HL-60 (cell line): ENCODE measurements at regions not wholly inside any gene's neighbourhood (a gene's known extent, or its start where the extent isn't known, plus 50 kb on each side); places are given as distances from the start of the nearest gene placed in this dataset.

Source experiments
- DNase-seq, 2 experiments: peaks; one replicate each; pipeline ENCODE4 v3.0.0-alpha.2; 2010 to 2020; ENCODE audit warnings: low read depth in 1 of 2, low spot score in 1 of 2
- H3K27ac ChIP-seq: fragments of 250-450 bp; sonication (Bioruptor Pico); replicated peaks from 2 replicates; pipeline ENCODE4 v1.5.1; 2020; ENCODE audit warnings: mild to moderate bottlenecking, moderate library complexity
- H3K27me3 ChIP-seq: fragments of 250-450 bp; sonication (Bioruptor Pico); 2 replicates; pipeline ENCODE4 v1.5.1; 2021; ENCODE audit warnings: mild to moderate bottlenecking, moderate library complexity; ENCODE audit not compliant: insufficient read depth, poor library complexity, severe bottlenecking
- H3K4me3 ChIP-seq: replicated peaks from 2 replicates; pipeline ENCODE4 v1.5.1; 2011; ENCODE audit warnings: mild to moderate bottlenecking, control low read depth, low read length; ENCODE audit not compliant: insufficient read depth
- GABPA ChIP-seq: IDR thresholded peaks from 2 replicates; pipeline ENCODE4 v1.6.1; 2012; ENCODE audit warnings: low read depth
- POLR2AphosphoS5 ChIP-seq: IDR thresholded peaks from 2 replicates; pipeline ENCODE4 v1.6.1; 2012; ENCODE audit warnings: low read depth
- SPI1 ChIP-seq: IDR thresholded peaks from 2 replicates; pipeline ENCODE4 v1.6.1; 2012; ENCODE audit warnings: low read depth, mild to moderate bottlenecking, borderline replicate concordance
- TF ChIP-seq, protein P1 (sequence below): IDR thresholded peaks from one replicate; pipeline ENCODE4 v1.5.1; 2011; ENCODE audit warnings: low read length, control low read depth, inconsistent platforms; ENCODE audit not compliant: insufficient read depth
- TF ChIP-seq, protein P2 (sequence below): IDR thresholded peaks from 2 replicates; pipeline ENCODE4 v1.6.1; 2012; ENCODE audit warnings: low read depth; ENCODE audit not compliant: insufficient replicate concordance

DNA sequence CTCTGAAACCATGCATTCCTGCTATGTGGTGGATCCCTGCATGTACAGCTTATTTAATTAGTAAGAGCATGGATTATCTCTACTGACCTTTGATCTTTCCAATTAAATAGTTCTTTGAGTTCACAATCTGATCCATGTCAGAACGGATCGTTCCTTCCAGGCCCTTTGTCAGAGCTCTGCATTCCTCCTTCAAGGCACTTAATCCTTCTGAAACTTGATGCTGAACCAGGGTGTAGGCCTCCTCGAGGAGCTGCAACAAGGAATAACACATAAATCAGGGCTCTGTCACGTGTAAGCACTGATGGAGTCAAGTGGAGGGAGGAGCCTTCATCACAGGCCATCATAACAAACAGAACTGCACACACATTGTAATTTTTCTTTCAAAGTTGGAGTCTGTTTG lies 68.4 kb upstream of the EDEM3 start:
- Histone ChIP-seq H3K4me3 (no peak overlapping the region), H3K27ac (no peak overlapping the region), H3K27me3 (no peaks in the 10 kb centered on the region)
- TF ChIP-seq POLR2AphosphoS5 (no peak), SPI1 (no peak), GABPA (no peak)
- TF ChIP-seq, protein P1, sequence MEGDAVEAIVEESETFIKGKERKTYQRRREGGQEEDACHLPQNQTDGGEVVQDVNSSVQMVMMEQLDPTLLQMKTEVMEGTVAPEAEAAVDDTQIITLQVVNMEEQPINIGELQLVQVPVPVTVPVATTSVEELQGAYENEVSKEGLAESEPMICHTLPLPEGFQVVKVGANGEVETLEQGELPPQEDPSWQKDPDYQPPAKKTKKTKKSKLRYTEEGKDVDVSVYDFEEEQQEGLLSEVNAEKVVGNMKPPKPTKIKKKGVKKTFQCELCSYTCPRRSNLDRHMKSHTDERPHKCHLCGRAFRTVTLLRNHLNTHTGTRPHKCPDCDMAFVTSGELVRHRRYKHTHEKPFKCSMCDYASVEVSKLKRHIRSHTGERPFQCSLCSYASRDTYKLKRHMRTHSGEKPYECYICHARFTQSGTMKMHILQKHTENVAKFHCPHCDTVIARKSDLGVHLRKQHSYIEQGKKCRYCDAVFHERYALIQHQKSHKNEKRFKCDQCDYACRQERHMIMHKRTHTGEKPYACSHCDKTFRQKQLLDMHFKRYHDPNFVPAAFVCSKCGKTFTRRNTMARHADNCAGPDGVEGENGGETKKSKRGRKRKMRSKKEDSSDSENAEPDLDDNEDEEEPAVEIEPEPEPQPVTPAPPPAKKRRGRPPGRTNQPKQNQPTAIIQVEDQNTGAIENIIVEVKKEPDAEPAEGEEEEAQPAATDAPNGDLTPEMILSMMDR: no peak
- TF ChIP-seq, protein P2, sequence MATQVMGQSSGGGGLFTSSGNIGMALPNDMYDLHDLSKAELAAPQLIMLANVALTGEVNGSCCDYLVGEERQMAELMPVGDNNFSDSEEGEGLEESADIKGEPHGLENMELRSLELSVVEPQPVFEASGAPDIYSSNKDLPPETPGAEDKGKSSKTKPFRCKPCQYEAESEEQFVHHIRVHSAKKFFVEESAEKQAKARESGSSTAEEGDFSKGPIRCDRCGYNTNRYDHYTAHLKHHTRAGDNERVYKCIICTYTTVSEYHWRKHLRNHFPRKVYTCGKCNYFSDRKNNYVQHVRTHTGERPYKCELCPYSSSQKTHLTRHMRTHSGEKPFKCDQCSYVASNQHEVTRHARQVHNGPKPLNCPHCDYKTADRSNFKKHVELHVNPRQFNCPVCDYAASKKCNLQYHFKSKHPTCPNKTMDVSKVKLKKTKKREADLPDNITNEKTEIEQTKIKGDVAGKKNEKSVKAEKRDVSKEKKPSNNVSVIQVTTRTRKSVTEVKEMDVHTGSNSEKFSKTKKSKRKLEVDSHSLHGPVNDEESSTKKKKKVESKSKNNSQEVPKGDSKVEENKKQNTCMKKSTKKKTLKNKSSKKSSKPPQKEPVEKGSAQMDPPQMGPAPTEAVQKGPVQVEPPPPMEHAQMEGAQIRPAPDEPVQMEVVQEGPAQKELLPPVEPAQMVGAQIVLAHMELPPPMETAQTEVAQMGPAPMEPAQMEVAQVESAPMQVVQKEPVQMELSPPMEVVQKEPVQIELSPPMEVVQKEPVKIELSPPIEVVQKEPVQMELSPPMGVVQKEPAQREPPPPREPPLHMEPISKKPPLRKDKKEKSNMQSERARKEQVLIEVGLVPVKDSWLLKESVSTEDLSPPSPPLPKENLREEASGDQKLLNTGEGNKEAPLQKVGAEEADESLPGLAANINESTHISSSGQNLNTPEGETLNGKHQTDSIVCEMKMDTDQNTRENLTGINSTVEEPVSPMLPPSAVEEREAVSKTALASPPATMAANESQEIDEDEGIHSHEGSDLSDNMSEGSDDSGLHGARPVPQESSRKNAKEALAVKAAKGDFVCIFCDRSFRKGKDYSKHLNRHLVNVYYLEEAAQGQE: no peak
- no peak for DNase-seq

DNA sequence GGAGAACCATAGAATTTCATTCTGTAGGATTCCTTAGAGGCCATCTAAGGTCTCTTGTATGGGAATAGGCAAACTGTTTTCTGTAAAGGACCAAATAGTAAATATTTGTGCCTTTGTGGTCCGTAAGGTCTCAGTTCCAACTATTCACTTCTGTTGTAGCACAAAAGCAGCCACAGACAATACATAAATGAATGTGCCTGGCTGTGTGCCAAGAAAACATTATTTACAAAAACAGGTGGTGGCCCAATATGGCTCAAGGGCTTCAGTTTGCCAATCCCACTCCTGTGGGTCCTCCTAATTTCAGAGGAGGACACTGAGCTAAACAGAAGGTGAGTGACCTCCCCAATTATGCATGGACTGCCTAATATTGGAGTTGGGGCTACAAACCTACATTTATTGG lies 67.6 kb upstream of the EDEM3 start:
- Histone ChIP-seq H3K27ac (no peak overlapping the region), H3K4me3 (no peak overlapping the region), H3K27me3 (no peaks in the 10 kb centered on the region)
- TF ChIP-seq, protein P2: no peak
- TF ChIP-seq POLR2AphosphoS5 (no peak), SPI1 (no peak), GABPA (no peak)
- TF ChIP-seq, protein P1: no peak
- DNase-seq: no peak

DNA sequence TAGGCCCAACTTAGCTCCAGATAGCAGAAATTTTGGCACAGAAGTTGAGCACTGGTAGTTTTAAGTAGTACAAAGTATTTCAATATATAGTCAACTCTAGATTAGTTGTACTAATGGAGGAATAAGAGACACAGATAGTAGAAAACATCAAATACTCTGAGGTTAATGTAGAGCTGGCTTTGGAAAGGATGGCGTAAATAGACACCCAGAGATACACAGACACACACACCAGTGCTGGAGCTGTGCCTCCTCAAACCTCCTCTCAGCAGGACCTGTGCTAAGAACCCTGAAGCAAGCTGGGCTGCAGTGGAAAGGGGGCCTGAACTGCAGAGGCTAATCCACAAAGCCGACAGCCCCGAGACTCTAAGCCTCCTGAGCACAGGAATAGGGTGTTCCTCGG lies 67.0 kb upstream of the EDEM3 start:
- DNase-seq: no peak
- no peaks in the 10 kb centered on the region for H3K27me3 ChIP-seq
- no peak for TF ChIP-seq SPI1
- TF ChIP-seq, protein P2: no peak
- TF ChIP-seq POLR2AphosphoS5: no peak
- TF ChIP-seq, protein P1: no peak
- no peak for TF ChIP-seq GABPA
- no peak overlapping the region for H3K27ac ChIP-seq
- H3K4me3 ChIP-seq: no peak overlapping the region
